K562 (cell line): ENCODE measurements at regions not wholly inside any gene's neighbourhood (a gene's known extent, or its start where the extent isn't known, plus 50 kb on each side); places are given as distances from the start of the nearest gene placed in this dataset.

Experiments
- CEBPG ChIP-seq, 3 experiments: fragments of 200-800 bp in 1 of 3; sonication (Bioruptor generic) in 1 of 3; sonication (generic) in 1 of 3; formaldehyde crosslinking in 1 of 3; IDR thresholded peaks in 2 of 3; conservative IDR thresholded peaks in 1 of 3; 2 replicates each; pipeline versions ENCODE4 v1.6.1 to v1.8.0; 2016 to 2022; ENCODE audit warnings: missing compliant biosample characterization in 2 of 3, missing genetic modification characterization in 2 of 3, mild to moderate bottlenecking in 1 of 3, missing genetic modification reagents in 1 of 3
- FIP1L1 ChIP-seq: fragments of 200-400 bp; formaldehyde crosslinking; IDR thresholded peaks from 2 replicates; pipeline ENCODE4 v1.6.1; 2018; ENCODE audit warnings: mild to moderate bottlenecking, low read depth, low read length; ENCODE audit not compliant: poor library complexity, severe bottlenecking
- FOS ChIP-seq: IDR thresholded peaks from 3 replicates; pipeline ENCODE4 v1.6.1; 2011; ENCODE audit not compliant: insufficient read length; ENCODE audit errors: extremely low read depth
- HOXB6 ChIP-seq: fragments of 250-450 bp; sonication (Bioruptor Pico); IDR thresholded peaks from 2 replicates; pipeline ENCODE4 v1.5.1; 2022; ENCODE audit warnings: mild to moderate bottlenecking, borderline replicate concordance
- POLR2G ChIP-seq: fragments of 200-400 bp; formaldehyde crosslinking; IDR thresholded peaks from 2 replicates; pipeline ENCODE4 v1.6.1; 2017; ENCODE audit warnings: low read depth, mild to moderate bottlenecking, antibody characterized with exemption, low read length, moderate library complexity
- SMAD2 ChIP-seq: fragments of 150-350 bp; IDR thresholded peaks from 2 replicates; pipeline ENCODE4 v1.6.1; 2014; ENCODE audit warnings: low read depth, mild to moderate bottlenecking, low read length
- ZNF75A ChIP-seq: fragments of 450-650 bp; formaldehyde crosslinking; IDR thresholded peaks from 2 replicates; pipeline ENCODE4 v1.4.0; 2020; ENCODE audit warnings: mild to moderate bottlenecking
- TF ChIP-seq, protein P1 (sequence below), 2 experiments: fragments of 450-650 bp; formaldehyde crosslinking in 1 of 2; IDR thresholded peaks; 2 replicates each; pipeline versions ENCODE4 v1.4.0 to v1.6.1; 2014 to 2020; ENCODE audit warnings: mild to moderate bottlenecking in 2 of 2, borderline replicate concordance in 1 of 2, low read depth in 1 of 2

DNA sequence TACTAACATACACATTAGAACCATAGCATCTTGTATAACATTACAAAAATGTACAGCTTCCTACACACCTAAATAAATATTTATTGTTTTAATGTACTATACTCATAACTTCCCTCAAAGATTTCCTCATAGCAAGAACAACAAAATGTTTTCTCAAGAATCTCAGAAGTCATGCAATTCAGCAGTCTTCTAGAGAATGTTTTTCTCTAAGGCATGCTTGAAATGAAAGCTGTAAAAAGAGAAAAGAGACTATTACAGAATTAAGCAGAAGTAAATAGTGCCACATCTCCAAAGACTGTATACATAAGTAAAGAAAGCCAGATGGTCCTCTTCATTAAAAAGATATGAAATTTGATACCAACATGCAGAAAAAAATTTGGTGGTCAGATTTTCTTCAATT lies 672.2 kb downstream of the EPM2A start (continued):
- TF ChIP-seq, protein P1, sequence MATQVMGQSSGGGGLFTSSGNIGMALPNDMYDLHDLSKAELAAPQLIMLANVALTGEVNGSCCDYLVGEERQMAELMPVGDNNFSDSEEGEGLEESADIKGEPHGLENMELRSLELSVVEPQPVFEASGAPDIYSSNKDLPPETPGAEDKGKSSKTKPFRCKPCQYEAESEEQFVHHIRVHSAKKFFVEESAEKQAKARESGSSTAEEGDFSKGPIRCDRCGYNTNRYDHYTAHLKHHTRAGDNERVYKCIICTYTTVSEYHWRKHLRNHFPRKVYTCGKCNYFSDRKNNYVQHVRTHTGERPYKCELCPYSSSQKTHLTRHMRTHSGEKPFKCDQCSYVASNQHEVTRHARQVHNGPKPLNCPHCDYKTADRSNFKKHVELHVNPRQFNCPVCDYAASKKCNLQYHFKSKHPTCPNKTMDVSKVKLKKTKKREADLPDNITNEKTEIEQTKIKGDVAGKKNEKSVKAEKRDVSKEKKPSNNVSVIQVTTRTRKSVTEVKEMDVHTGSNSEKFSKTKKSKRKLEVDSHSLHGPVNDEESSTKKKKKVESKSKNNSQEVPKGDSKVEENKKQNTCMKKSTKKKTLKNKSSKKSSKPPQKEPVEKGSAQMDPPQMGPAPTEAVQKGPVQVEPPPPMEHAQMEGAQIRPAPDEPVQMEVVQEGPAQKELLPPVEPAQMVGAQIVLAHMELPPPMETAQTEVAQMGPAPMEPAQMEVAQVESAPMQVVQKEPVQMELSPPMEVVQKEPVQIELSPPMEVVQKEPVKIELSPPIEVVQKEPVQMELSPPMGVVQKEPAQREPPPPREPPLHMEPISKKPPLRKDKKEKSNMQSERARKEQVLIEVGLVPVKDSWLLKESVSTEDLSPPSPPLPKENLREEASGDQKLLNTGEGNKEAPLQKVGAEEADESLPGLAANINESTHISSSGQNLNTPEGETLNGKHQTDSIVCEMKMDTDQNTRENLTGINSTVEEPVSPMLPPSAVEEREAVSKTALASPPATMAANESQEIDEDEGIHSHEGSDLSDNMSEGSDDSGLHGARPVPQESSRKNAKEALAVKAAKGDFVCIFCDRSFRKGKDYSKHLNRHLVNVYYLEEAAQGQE (IDR thresholded peaks at IDR 0.05; ENCODE audit: borderline replicate concordance), result no peak
- TF ChIP-seq, protein P1 (CRISPR knock-in tag; IDR thresholded peaks at IDR 0.05; ENCODE audit: low read depth), result no peak
- no peak for TF ChIP-seq FIP1L1
- TF ChIP-seq FOS, result no peak
- TF ChIP-seq HOXB6 (CRISPR knock-in tag), result no peak
- no peak for TF ChIP-seq ZNF75A (CRISPR knock-in tag)
- TF ChIP-seq CEBPG (CRISPR knock-in tag; IDR thresholded peaks at IDR 0.05), result no peak
- no peak for TF ChIP-seq CEBPG (tag; conservative IDR thresholded peaks at IDR 0.05 in 1 of 2, IDR thresholded peaks at IDR 0.05 in 1 of 2)
- no peak for TF ChIP-seq POLR2G
- no peak for TF ChIP-seq SMAD2
